GM21381 (cell line): ENCODE measurements at regions not wholly inside any gene's neighbourhood (a gene's known extent, or its start where the extent isn't known, plus 50 kb on each side); places are given as distances from the start of the nearest gene placed in this dataset.
"Not testable (repeated sequence)": the region's sequence is repeated elsewhere in the genome, so short reads cannot be mapped to it uniquely, and the experiment has no call there.

Experiments used
- ATAC-seq: cut with Tn5 transposase; IDR thresholded peaks from one replicate; pipeline ENCODE4 v1.9.1; 2021; ENCODE audit warnings: mild to moderate bottlenecking, moderate library complexity; ENCODE audit not compliant: unreplicated experiment

DNA sequence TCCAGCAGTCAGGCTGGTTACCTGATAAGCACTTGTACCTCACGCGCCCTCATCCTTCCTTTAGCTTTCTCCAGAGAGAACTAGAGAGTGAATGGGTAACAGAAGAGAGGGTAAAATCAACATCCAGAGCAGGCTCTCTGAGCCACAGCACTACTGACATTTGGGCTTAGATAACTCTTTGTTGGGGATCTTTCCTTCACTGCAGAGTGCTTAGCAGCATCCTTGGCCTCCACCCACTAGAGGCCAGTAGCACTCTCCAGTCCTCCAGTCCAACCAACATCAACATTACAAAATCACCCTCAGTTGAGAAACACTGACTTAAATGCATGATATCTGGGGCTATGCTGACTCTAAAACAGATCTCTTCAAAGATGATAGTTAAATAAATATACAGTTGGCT is 220.7 kb downstream of the TACR3 start:
- ATAC-seq = no peak

DNA sequence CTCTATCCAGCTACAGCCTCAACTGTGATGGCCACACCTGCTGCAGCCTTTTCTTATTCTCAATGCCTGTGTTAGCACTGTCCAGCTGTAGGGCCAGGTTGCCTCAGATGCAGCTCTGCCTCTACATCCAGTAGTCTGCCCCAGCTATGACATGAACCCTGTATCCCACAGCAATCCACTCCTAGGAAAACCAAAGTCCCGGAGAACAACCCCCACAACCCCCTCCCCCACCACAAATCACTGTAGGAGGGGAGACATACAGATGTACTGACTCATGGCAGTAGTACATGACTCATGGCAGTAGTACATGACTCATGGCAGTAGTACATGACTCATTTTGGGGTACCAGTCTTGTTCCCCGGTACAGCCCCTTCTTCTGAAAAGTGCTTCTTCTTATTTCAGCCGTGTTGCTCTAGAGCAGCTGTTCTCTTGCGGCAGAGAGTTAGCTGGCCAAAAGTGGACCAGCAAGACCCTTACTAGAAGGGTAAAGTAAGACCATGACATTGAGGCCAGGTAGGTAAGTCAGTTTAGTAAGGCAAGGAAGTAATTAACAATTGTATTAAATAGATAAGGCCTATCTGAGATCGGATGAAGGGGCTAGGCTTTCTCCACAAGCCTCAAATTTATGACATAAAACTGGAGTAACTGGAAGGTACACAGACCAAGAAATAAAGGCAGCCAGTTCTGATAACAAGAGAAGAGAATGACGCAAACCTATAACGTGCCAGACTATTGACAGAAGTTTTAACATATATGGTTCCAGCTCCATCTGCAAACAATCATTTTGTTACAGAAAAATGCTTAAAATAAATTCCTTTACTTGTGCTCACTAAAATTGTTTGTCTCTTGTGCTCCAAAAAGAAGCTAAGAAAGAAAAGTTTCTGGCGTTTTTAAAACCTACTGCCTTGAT is 221.4 kb downstream of the TACR3 start:
- ATAC-seq = peak; percentile 76

DNA sequence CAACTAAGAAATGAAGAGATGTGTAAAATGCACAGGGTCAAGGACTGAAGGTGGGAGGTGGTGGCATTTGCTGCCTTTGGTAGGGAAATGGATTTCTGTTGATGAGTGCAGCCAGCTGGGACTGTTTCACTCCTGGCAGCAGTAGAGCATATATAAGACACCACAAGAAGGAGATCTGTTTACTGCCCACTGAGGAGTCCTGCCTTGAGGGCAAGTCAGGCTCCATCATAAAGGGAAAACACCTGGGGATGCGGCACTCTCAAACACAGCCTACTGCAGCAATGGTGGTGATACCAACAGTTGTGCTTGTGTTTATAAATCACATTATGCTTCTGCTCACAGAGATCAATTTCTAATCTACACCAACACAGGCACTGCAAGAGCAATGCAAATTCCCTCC is 222.1 kb downstream of the TACR3 start:
- peak; percentile 43 for ATAC-seq

DNA sequence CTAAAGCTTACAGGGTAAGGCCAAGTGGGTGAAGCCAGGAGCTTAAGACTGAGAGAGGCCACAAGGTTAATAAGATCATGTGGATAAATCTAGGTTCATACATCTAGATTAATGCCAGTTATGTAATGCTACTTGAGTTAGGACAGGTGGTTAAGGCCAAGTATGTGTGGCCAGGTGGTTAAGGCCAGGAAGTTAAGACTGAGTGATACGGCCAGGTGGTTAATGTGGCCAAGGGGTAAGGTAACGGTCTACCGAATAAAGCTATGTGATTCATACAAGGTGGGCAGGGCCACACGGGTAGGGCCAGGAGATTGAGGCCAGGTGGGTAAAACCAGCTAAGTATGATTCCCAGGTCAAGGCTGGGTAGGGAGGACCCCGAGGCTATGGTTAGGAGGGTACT is 223.0 kb downstream of the TACR3 start:
- ATAC-seq = no peak

DNA sequence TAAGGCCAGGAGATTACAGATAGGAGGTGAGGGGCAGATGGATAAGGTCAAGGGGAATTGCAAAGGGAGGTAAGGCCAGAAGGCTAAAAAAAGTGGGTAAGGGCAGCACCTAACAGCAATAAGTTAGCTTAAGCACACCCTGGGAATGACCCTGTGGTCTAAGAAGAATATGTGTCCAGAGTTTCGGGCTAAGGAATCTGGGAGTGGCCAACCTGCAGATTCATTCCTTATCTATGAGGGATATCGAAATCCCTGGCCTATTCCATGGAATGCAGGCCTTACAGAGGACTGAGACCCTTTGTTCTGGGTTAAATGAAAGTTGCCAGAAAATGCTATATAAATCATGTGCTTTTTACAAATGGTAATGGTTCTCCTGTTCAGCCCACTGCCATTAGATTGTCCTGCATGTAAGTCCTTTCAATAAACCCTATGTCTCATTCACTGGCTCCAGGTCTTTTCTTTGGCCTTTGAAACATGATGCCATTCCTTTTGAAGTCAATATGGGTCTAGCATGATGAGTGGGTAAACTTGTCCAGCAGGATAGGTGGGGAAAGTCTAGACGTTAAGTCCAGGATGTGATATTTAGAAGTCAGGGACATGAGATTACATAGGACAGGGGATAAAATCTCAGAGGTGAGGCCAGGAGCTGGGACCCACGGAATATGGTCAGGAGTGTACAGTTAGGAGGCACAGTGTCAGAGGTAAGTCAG is 226.2 kb downstream of the TACR3 start:
- ATAC-seq = no peak

DNA sequence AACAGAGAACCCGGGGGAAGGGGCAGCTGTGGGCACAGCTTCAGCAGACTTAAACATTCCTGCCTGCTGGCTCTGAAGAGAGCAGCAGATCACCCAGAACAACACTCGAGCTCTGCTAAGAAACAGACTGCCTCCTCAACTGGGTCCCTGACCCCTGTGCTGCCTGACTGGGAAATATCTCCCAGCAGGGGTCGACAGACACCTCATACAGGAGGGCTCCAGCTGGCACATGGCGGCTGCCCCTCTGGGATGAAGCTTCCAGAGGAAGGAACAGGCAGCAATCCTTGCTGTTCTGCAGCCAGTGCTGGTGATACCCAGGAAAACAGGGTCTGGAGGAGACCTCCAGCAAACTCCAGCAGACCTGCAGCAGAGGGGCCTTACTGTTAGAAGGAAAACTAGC is 234.5 kb downstream of the TACR3 start:
- ATAC-seq = not testable (repeated sequence)

DNA sequence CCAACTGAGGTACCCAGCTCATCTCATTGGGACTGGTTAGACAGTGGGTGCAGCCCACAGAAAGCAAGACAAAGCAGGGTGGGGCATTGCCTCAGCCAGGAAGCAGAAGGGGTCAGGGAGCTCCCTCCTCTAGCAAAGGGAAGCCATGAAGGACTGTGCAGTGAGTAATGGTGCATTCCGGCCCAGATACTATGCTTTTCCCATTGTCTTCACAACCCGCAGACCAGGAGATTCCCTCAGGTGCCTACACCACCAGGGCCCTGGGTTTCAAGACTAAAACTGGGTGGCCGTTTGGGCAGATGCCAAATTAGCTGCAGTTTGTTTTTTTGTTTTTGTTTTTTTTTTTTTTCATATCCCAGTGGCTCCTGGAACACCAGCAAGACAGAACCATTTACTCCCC is 235.3 kb downstream of the TACR3 start:
- no peak for ATAC-seq

DNA sequence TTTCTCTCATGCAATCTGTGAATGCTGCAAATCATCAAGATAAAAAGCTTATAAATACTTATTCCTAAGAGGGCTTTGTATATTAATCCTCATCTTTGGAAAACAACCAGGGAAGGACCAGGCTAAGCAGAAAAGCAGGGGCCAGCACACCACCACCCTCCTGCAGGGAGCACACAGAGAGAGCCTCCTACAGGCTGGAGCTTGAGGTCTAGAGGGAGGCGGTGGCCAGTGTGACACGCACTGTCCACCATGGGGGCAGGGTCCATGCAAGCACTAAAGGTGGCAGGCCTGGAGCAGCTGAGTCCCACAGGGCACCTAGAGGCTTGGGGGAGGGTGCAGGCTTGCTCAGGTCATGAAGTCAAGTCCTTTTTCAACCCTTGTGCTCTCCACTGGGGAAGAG is 236.9 kb downstream of the TACR3 start:
- no peak for ATAC-seq

DNA sequence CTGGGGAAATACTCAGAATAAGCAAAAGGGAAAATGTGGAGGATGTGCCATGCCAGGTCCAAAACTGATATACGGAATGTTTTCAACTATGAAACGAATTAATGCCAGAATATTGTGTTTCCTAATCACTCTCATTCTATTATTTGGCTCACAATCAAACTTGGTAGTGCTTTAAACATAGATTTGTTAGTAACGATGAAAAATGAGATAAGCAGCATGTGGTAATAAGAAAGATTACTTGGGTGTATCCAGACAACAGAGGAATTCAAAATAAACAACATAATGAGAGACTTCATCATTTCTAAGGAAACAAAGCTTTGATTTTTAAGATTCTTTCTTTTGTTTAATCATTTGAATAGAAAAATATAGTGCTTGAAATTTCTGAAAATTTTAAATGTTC is 237.3 kb downstream of the TACR3 start:
- ATAC-seq = no peak

DNA sequence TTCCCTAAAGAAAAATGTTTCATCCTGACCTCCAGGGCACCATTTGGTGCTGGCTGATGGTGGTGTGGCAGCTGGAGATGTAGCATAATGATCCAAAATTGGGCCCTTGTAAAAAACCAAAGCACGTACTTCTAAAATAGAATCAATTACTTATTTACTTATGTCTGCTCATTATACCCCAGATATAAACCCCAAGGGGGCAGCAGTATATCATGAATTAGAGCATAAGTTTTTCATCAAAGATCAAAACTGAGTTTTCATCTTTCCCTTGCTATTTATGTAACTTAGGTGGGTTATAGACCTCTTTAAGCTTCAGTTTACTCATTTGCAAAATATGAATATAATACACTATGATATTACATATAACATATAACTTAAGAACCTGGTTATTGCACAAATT is 241.1 kb downstream of the TACR3 start:
- ATAC-seq = no peak

DNA sequence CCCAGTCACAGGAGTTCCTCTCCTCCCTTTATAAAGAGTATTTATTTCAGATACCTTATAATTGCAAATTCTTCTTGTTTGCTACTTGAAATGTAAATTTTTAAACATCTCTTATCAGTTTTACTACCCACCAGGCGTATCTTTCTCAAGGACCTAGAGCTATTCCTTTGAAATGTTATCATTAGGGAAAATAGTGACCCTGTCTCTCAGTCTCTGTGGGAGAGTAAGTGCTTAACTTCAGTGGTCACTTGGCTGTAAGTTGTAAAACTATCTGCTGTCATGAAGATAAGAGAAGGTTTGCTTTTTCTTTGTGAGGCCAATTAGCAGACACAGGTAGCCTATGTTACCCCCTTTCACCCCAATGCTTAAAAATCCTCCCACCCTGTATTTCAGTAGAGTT is 241.6 kb downstream of the TACR3 start:
- no peak for ATAC-seq

DNA sequence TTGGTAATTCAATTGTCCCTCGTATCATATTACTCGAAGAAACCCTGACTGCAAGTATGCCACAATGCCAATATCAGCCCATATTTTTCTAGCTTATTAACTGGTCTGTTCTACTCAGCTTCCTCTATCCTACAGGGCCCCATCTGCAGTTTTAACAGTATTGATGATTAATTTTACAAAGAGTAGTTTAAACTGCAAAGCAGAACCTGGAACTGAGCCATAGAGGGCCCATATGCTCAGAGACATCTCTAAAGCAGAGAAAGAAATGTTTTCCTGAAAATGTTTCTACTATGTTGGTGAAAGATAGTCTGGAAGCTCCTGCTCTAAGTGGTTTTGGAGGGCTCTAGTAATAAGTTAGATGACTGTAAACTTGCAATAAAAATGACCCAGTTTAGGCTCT is 259.4 kb upstream of the CENPE start:
- no peak for ATAC-seq

DNA sequence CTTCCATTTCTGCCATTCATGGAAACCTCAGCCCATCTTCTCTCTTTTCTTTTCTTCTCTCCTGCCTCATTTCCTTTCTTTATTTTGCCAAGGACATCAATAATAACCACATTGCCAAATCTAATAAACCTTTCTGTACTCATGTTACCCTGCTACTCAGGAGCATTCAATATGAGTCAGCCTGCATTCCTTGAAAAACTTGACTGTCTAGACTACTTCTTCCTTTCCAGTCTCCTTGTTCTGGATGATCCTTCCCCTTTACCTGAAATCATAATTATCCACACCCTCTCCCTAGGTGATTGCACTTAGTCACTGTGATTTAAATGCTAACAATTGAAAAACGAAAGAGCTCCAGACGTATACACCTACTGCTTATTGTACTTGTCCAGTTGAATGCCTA is 253.2 kb upstream of the CENPE start:
- ATAC-seq = no peak

DNA sequence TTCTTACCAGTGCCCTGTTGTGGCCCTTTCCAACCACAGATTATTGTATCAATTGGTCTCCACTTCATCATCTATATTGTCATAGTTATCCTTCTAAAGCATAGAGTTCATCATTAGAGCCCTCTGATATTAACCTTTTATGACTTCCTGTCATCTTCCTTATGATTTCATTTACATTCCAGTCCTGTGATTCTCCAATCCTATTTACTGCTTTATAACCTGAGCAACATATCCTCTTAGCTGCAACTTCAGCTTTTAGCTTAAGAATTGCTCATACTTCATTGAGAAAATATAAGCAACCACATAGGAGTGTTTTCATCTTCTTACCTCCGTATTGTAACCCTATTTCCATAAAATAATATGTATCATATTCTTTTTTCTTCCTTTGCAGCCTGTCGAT is 252.6 kb upstream of the CENPE start:
- ATAC-seq = no peak

DNA sequence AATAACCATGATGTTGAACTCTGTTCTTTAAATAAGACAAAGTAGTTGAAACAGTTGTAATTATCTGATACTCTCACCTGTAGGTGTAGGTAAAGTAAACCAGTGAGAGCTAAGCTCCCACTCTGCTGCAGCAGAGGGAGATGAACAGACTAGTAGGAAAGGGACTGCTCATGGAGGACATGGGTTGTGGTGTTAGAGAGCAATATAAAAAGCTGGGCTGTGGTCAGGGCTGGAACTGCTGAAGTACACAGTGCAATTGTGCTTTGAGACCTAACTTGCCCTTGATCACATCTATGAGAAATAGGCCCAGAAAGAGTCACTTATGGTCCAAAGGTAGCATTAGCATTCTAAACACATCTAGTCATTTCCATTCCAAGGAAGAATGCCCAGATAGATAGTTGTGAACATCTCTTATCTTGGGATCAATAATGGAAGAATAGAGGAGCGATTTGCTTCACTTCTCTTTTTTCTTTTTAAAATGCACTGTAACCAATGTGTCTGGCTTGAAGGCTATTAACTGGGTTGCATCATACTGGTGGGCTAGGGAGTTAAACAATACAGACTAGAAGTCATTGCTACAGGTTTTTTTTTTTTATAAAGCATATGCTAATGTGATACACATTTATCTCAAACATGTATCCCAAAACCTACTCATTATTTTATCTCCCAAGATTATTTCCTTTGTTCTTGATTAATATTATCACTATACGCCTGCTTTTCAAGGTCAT is 251.3 kb upstream of the CENPE start:
- ATAC-seq = no peak

DNA sequence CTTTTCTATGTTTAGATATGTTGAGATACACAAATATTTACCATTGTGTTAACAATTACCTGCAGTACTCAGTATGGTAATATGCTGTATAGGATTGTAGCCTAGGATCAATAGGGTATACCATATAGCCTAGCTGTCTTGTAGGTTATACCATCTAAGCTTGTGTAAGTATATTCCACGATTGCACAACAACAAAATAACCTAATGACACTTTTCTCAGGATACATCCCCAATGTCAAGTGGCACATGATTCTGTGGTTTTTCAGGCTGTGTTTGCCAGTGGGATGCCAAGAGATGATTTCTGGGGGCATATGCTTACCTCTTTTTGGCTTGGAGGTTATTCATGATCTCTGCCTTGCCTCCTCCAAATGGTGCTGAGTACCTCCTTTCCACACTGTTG is 247.2 kb upstream of the CENPE start:
- ATAC-seq = no peak

DNA sequence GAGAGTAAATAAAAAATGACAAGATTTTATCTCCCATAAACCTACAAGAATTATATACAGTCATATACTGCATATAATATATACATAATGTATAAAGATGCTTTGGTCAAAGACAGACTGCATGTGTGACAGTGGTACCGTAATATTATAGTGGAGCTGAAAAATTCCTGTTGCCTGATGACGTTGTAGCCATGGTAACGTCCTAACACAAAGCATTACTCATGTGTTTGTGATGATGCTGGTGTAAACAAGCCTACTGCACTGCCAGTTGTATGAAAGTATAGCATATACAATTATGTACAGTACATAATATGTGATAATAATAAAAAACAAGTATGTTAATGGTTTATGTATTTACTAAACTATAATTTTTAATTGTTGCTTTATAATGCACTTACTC is 245.2 kb upstream of the CENPE start:
- ATAC-seq = no peak

DNA sequence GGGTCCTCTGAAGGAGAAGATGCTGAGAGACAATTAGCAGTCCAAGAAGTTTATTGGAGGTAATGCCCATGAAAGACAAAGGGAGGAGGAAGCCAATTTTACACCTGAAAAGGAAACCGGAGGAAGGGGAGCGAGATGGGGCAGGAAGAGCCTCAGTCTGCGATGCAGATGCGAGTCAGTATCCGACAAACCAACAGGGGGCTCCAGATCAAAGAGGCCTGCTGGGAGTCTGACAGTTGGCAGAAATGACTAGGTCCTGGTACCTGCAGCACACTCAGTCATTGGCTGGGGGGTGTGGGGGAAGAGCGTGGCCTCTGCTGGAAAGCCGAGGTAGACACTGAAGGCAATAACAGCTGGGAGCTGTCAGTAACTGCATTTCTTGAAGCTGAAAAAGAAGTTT is 231.1 kb upstream of the CENPE start:
- ATAC-seq = peak; percentile 73

DNA sequence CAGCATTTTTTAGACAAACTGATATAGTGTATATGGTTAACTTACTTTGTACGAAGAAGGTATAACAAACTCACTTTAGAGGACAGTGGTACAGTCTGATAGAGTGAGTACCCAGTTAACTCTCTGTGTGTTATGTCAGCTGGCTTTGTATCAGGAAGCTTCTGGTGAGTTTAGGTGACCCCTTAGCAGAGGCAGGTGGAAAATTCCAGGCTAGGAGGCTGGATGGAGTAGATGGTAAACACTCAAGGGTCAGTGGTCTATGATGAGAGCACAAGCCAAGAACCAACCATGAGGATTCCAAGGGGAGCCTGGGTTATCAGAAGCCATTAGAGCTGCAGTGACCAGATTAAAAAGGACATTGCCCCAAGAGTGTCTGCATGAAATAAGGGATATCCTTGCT is 227.3 kb upstream of the CENPE start:
- ATAC-seq = no peak

DNA sequence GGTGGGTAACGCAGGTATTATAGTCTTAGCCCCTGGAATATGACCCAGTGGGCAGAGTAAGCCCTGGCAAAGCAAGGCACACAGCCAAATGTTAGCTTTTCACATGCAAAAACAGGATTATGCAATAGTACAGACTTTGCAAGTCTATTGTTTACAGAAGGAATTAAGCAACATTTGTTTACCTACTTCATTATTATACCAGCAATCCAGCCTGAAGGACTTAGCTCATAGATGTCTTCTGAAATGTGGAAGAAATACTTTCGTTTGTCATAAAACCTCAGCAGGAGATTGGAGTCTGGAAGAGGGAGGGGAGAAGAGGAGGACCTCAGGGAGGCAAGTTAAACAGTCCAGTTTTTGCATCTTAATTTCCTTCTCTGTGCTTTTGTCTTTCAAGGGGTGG is 226.7 kb upstream of the CENPE start:
- ATAC-seq = no peak

DNA sequence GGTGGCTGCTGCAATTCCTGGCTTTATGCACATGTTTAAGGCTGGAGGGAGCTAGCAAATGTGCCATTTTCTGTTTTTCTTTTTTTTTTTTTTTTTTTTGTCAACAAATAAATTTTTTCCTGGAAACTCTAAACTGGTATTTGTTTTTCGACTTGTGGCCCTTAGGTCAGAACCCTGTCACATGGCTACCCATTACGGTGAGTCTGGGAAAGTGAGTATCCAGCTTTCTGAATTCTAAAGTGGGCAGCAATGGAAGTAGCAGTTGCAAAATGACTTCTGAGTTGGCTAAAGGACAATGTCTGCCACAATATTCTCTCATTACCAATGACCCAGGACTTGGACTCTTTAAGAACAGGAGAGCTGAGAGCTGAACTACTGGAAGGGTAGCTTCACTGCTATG is 225.1 kb upstream of the CENPE start:
- ATAC-seq = no peak
